Bronchial epithelial cell (primary cell): ENCODE measurements at regions not wholly inside any gene's neighbourhood (a gene's known extent, or its start where the extent isn't known, plus 50 kb on each side); places are given as distances from the start of the nearest gene placed in this dataset.

ENCODE experiments used
- DNase-seq: peaks from one replicate; pipeline ENCODE4 v3.0.0-alpha.2; 2010; ENCODE audit warnings: low read depth
- FAIRE-seq: peaks from 2 replicates; lab custom pipeline; 2011; peaks lifted over from hg19 to GRCh38; lab: Jason Lieb, UNC
- H3K27me3 ChIP-seq: 2 replicates; pipeline ENCODE4 v1.5.1; 2011; ENCODE audit warnings: low read length; ENCODE audit not compliant: control insufficient read depth, insufficient read depth
- H3K36me3 ChIP-seq: 2 replicates; pipeline ENCODE4 v1.5.1; 2011; ENCODE audit warnings: low read length; ENCODE audit not compliant: control insufficient read depth, insufficient read depth
- H3K4me3 ChIP-seq: 2 replicates; pipeline ENCODE4 v1.5.1; 2011; ENCODE audit warnings: mild to moderate bottlenecking, low read depth, low read length, control low read depth
- CTCF ChIP-seq: IDR thresholded peaks from 2 replicates; pipeline ENCODE4 v1.5.1; 2011; ENCODE audit warnings: mild to moderate bottlenecking, moderate library complexity, low read length, control low read depth, inconsistent platforms; ENCODE audit not compliant: insufficient read depth, severe bottlenecking

GRCh38 chr2:104200533-104201168 lies 653.3 kb upstream of the POU3F3 start:
- H3K27me3 ChIP-seq: no peaks in the 10 kb centered on the region
- TF ChIP-seq CTCF: no peak
- H3K4me3 ChIP-seq: no peak overlapping the region
- no peak for DNase-seq
- no peaks in the 10 kb centered on the region for H3K36me3 ChIP-seq
- no peak for FAIRE-seq

GRCh38 chr2:104213758-104214157 lies 640.2 kb upstream of the POU3F3 start:
- TF ChIP-seq CTCF: no peak
- Histone ChIP-seq H3K27me3 (no peaks in the 10 kb centered on the region), H3K36me3 (no peaks in the 10 kb centered on the region), H3K4me3 (no peak overlapping the region)
- DNase-seq (no peak), FAIRE-seq (no peak)

GRCh38 chr2:104215269-104216161 lies 638.4 kb upstream of the POU3F3 start:
- DNase-seq (no peak), FAIRE-seq (no peak)
- Histone ChIP-seq H3K4me3 (no peak overlapping the region), H3K36me3 (no peaks in the 10 kb centered on the region), H3K27me3 (no peaks in the 10 kb centered on the region)
- no peak for TF ChIP-seq CTCF

GRCh38 chr2:104233591-104233990 lies 620.3 kb upstream of the POU3F3 start:
- no peaks in the 10 kb centered on the region for H3K27me3 ChIP-seq
- no peaks in the 10 kb centered on the region for H3K36me3 ChIP-seq
- no peak for TF ChIP-seq CTCF
- FAIRE-seq (no peak), DNase-seq (peak; percentile 5)
- H3K4me3 ChIP-seq: no peak overlapping the region

GRCh38 chr2:104236491-104236890 lies 617.4 kb upstream of the POU3F3 start:
- Histone ChIP-seq H3K36me3 (no peaks in the 10 kb centered on the region), H3K27me3 (no peaks in the 10 kb centered on the region), H3K4me3 (no peak overlapping the region)
- FAIRE-seq: no peak
- DNase-seq: no peak
- no peak for TF ChIP-seq CTCF
